HepG2 (cell line): ENCODE measurements at regions not wholly inside any gene's neighbourhood (a gene's known extent, or its start where the extent isn't known, plus 50 kb on each side); places are given as distances from the start of the nearest gene placed in this dataset.

Source experiments
- ASH2L ChIP-seq: fragments of 300-600, 200-600 bp; sonication (generic); IDR thresholded peaks from 2 replicates; pipeline ENCODE4 v1.7.0; 2017; ENCODE audit warnings: low read depth, mild to moderate bottlenecking, moderate library complexity, mixed read lengths, low read length; ENCODE audit not compliant: insufficient read length
- EHMT2 ChIP-seq: fragments of 200-600 bp; sonication (generic); IDR thresholded peaks from 2 replicates; pipeline ENCODE4 v1.7.0; 2017; ENCODE audit warnings: antibody characterized with exemption, low read depth, low read length, borderline replicate concordance
- ONECUT2 ChIP-seq: sonication (generic); formaldehyde crosslinking; IDR thresholded peaks from 2 replicates; pipeline ENCODE4 v1.4.0; 2020; ENCODE audit warnings: missing genetic modification reagents
- PHF5A ChIP-seq: IDR thresholded peaks from one replicate; pipeline ENCODE4 v1.6.1; 2018; ENCODE audit warnings: low read depth, missing genetic modification reagents; ENCODE audit not compliant: unreplicated experiment
- POGZ ChIP-seq: sonication (generic); formaldehyde crosslinking; IDR thresholded peaks from 2 replicates; pipeline ENCODE4 v1.4.0; 2020; ENCODE audit warnings: mild to moderate bottlenecking, missing genetic modification reagents
- SALL2 ChIP-seq: sonication (generic); formaldehyde crosslinking; IDR thresholded peaks from 2 replicates; pipeline ENCODE4 v1.8.1; 2023; ENCODE audit warnings: mild to moderate bottlenecking, missing genetic modification reagents, inconsistent platforms
- ZNF232 ChIP-seq: sonication (generic); formaldehyde crosslinking; IDR thresholded peaks from 2 replicates; pipeline ENCODE4 v1.4.0; 2020; ENCODE audit warnings: missing genetic modification reagents, borderline replicate concordance
- ZNF234 ChIP-seq: sonication (generic); formaldehyde crosslinking; conservative IDR thresholded peaks from 2 replicates; pipeline ENCODE4 v1.5.1; 2020; ENCODE audit warnings: mild to moderate bottlenecking, missing genetic modification reagents
- TF ChIP-seq, protein P1 (sequence below): sonication (generic); formaldehyde crosslinking; IDR thresholded peaks from 2 replicates; pipeline ENCODE4 v1.4.0; 2020; ENCODE audit warnings: mild to moderate bottlenecking, missing genetic modification reagents
- TF ChIP-seq, protein P2 (sequence below): sonication (generic); formaldehyde crosslinking; IDR thresholded peaks from 2 replicates; pipeline ENCODE4 v1.4.0; 2020; ENCODE audit warnings: missing genetic modification reagents, borderline replicate concordance
- TF ChIP-seq, protein P3 (sequence below): IDR thresholded peaks from 2 replicates; pipeline ENCODE4 v1.4.0; 2020; ENCODE audit warnings: mild to moderate bottlenecking, missing genetic modification reagents

DNA sequence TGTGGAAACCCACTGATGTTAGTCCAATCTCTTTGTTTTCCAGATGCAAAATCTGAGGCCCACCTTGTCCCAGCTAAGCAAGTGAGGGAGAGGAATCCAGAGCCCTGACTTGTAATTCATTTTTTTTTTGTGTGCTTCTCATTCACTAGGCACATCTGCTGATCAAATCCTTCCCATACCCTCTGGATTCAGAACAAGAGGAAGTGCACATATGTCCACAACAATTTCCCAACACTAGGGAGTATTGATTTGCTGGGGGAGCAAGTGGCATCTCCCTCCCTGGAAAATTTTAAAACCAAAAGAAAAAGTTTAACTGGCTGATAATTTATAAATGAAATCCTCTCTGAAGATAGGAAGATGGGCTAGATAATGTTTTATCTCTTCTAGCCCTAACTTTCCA, 94.6 kb upstream of the RFC3 start (continued):
- TF ChIP-seq, protein P1, sequence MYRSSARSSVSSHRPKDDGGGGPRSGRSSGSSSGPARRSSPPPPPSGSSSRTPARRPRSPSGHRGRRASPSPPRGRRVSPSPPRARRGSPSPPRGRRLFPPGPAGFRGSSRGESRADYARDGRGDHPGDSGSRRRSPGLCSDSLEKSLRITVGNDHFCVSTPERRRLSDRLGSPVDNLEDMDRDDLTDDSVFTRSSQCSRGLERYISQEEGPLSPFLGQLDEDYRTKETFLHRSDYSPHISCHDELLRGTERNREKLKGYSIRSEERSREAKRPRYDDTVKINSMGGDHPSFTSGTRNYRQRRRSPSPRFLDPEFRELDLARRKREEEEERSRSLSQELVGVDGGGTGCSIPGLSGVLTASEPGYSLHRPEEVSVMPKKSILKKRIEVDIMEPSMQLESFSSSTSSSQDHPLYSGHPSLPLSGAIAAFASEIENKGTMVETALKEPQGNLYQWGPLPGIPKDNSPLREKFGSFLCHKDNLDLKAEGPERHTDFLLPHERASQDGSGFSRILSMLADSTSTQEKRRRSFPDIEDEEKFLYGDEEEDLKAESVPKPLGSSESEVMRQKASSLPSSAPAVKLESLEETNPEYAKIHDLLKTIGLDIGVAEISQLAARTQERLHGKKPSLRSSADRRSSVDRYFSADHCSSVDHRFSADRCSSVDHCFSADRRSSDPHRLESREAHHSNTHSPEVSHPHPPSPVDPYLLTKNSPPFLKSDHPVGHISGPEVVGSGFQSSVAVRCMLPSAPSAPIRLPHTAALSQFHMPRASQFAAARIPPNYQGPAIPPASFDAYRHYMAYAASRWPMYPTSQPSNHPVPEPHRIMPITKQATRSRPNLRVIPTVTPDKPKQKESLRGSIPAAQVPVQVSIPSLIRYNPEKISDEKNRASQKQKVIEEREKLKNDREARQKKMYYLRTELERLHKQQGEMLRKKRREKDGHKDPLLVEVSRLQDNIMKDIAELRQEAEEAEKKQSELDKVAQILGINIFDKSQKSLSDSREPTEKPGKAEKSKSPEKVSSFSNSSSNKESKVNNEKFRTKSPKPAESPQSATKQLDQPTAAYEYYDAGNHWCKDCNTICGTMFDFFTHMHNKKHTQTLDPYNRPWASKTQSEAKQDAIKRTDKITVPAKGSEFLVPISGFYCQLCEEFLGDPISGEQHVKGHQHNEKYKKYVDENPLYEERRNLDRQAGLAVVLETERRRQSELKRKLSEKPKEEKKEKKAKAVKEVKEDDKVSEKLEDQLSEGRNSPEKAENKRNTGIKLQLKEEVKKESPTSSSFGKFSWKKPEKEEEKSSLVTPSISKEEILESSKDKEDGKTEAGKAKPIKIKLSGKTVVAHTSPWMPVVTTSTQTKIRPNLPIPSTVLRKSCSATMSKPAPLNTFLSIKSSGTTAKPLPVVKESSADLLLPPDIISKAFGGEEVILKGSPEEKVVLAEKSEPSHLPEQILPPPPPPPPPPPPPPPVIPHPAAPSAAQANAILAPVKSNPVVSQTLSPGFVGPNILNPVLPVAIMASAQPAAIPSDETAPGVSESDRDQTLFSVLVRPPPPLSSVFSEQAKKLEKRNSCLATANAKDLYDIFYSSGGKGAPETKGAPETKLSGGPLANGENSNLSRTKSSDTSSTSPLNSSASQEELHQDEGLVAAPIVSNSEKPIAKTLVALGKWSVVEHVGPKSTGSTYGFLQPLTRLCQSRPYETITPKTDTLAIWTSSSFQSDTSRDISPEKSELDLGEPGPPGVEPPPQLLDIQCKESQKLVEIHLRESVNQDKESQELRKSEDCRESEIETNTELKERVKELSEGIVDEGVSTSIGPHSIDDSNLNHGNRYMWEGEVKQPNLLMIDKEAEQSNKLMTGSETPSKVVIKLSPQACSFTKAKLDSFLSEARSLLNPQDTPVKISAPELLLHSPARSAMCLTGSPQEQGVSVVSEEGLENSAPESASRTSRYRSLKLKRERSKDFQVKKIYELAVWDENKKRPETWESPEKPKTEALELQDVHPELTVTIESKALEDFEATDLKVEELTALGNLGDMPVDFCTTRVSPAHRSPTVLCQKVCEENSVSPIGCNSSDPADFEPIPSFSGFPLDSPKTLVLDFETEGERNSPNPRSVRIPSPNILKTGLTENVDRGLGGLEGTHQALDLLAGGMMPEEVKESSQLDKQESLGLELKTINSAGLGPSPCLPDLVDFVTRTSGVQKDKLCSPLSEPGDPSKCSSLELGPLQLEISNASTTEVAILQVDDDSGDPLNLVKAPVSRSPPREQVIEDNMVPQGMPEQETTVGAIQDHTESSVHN (CRISPR knock-in tag): no peak
- no peak for TF ChIP-seq PHF5A
- TF ChIP-seq, protein P2, sequence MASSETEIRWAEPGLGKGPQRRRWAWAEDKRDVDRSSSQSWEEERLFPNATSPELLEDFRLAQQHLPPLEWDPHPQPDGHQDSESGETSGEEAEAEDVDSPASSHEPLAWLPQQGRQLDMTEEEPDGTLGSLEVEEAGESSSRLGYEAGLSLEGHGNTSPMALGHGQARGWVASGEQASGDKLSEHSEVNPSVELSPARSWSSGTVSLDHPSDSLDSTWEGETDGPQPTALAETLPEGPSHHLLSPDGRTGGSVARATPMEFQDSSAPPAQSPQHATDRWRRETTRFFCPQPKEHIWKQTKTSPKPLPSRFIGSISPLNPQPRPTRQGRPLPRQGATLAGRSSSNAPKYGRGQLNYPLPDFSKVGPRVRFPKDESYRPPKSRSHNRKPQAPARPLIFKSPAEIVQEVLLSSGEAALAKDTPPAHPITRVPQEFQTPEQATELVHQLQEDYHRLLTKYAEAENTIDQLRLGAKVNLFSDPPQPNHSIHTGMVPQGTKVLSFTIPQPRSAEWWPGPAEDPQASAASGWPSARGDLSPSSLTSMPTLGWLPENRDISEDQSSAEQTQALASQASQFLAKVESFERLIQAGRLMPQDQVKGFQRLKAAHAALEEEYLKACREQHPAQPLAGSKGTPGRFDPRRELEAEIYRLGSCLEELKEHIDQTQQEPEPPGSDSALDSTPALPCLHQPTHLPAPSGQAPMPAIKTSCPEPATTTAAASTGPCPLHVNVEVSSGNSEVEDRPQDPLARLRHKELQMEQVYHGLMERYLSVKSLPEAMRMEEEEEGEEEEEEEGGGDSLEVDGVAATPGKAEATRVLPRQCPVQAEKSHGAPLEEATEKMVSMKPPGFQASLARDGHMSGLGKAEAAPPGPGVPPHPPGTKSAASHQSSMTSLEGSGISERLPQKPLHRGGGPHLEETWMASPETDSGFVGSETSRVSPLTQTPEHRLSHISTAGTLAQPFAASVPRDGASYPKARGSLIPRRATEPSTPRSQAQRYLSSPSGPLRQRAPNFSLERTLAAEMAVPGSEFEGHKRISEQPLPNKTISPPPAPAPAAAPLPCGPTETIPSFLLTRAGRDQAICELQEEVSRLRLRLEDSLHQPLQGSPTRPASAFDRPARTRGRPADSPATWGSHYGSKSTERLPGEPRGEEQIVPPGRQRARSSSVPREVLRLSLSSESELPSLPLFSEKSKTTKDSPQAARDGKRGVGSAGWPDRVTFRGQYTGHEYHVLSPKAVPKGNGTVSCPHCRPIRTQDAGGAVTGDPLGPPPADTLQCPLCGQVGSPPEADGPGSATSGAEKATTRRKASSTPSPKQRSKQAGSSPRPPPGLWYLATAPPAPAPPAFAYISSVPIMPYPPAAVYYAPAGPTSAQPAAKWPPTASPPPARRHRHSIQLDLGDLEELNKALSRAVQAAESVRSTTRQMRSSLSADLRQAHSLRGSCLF (CRISPR knock-in tag): no peak
- TF ChIP-seq ASH2L: peak; percentile 5
- TF ChIP-seq SALL2 (CRISPR knock-in tag): no peak
- no peak for TF ChIP-seq ZNF232 (CRISPR knock-in tag)
- TF ChIP-seq POGZ (CRISPR knock-in tag): no peak
- peak; percentile 31; the same call in 1 of the 2 replicates for TF ChIP-seq EHMT2
- peak; percentile 88 for TF ChIP-seq ONECUT2
- TF ChIP-seq, protein P3, sequence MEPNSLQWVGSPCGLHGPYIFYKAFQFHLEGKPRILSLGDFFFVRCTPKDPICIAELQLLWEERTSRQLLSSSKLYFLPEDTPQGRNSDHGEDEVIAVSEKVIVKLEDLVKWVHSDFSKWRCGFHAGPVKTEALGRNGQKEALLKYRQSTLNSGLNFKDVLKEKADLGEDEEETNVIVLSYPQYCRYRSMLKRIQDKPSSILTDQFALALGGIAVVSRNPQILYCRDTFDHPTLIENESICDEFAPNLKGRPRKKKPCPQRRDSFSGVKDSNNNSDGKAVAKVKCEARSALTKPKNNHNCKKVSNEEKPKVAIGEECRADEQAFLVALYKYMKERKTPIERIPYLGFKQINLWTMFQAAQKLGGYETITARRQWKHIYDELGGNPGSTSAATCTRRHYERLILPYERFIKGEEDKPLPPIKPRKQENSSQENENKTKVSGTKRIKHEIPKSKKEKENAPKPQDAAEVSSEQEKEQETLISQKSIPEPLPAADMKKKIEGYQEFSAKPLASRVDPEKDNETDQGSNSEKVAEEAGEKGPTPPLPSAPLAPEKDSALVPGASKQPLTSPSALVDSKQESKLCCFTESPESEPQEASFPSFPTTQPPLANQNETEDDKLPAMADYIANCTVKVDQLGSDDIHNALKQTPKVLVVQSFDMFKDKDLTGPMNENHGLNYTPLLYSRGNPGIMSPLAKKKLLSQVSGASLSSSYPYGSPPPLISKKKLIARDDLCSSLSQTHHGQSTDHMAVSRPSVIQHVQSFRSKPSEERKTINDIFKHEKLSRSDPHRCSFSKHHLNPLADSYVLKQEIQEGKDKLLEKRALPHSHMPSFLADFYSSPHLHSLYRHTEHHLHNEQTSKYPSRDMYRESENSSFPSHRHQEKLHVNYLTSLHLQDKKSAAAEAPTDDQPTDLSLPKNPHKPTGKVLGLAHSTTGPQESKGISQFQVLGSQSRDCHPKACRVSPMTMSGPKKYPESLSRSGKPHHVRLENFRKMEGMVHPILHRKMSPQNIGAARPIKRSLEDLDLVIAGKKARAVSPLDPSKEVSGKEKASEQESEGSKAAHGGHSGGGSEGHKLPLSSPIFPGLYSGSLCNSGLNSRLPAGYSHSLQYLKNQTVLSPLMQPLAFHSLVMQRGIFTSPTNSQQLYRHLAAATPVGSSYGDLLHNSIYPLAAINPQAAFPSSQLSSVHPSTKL (CRISPR knock-in tag): peak; percentile 12; the same call in 1 of the 2 replicates
- no peak for TF ChIP-seq ZNF234 (CRISPR knock-in tag)
